K562 (cell line): ENCODE measurements at regions not wholly inside any gene's neighbourhood (a gene's known extent, or its start where the extent isn't known, plus 50 kb on each side); places are given as distances from the start of the nearest gene placed in this dataset.

Experiments used
- ATAC-seq: fragments of 200-7000 bp; cut with Tn5 transposase; 3 replicates; pipeline ENCODE4 v1.9.1; 2020; ENCODE audit warnings: moderate library complexity
- BruUV-seq: library from RNA; stranded (reverse); fragments of 400-500 nt; replicated peaks from 2 replicates; lab custom pipeline; 2021; lab: Mats Ljungman, UMichigan
- CTCF ChIA-PET: fragments of 300-600 bp; formaldehyde crosslinking; extraction: SDS; loops from one replicate; lab custom pipeline; 2021; ENCODE audit warnings: low intra/inter-chr PET ratio; lab: Yijun Ruan, JAX
- POLR2A ChIA-PET: fragments of 300-600, 350-650 bp; sonication (Branson Sonifier 250); formaldehyde crosslinking; extraction: SDS; loops from one replicate; lab custom pipeline; 2021; ENCODE audit warnings: antibody characterized with exemption, inconsistent platforms; lab: Yijun Ruan, JAX
- DNase-seq, 4 experiments: peaks; one replicate each; pipeline versions ENCODE4 v3.0.0 to v3.0.0-alpha.2; 2011 to 2018; ENCODE audit warnings: low spot score in 3 of 4, mixed read lengths in 3 of 4; ENCODE audit errors: extremely low read depth in 1 of 4
- FAIRE-seq: peaks from 2 replicates; lab custom pipeline; 2011; peaks lifted over from hg19 to GRCh38; lab: Jason Lieb, UNC
- H2AFZ ChIP-seq: 2 replicates; pipeline ENCODE4 v1.6.0; 2011; ENCODE audit warnings: low read depth, low read length, control low read depth, inconsistent platforms
- H3K27ac ChIP-seq: fragments of 200-600 bp; 3 replicates; pipeline ENCODE4 v1.8.0; 2011; ENCODE audit warnings: low read depth, mild to moderate bottlenecking, control low read depth, inconsistent platforms, low read length, moderate library complexity, mixed read lengths; ENCODE audit errors: extremely low read depth
- H3K27me3 ChIP-seq, 2 experiments: fragments of 300-600 bp in 1 of 2; 2 replicates in 1 of 2; 3 replicates in 1 of 2; pipeline versions ENCODE4 v1.6.0 to v1.8.0; 2011; ENCODE audit warnings: inconsistent platforms in 2 of 2, low read length in 2 of 2, mild to moderate bottlenecking in 1 of 2, mixed read lengths in 1 of 2, moderate library complexity in 1 of 2; ENCODE audit not compliant: control insufficient read depth in 2 of 2, insufficient read depth in 2 of 2
- H3K36me3 ChIP-seq: fragments of 300-600 bp; 3 replicates; pipeline ENCODE4 v1.8.0; 2011; ENCODE audit warnings: mild to moderate bottlenecking, low read length, inconsistent platforms; ENCODE audit not compliant: control insufficient read depth, insufficient read depth
- H3K4me1 ChIP-seq, 2 experiments: fragments of 200-600 bp in 1 of 2; replicated peaks in 1 of 2; 2 replicates in 1 of 2; 3 replicates in 1 of 2; pipeline versions ENCODE4 v1.5.1 to v1.8.0; 2011; ENCODE audit warnings: inconsistent platforms in 2 of 2, low read length in 2 of 2, mild to moderate bottlenecking in 1 of 2, mixed read lengths in 1 of 2, moderate library complexity in 1 of 2; ENCODE audit not compliant: control insufficient read depth in 2 of 2, insufficient read depth in 2 of 2
- H3K4me2 ChIP-seq: 2 replicates; pipeline ENCODE4 v1.6.1; 2011; ENCODE audit warnings: low read length, control low read depth, inconsistent platforms, mixed read lengths; ENCODE audit not compliant: insufficient read depth
- H3K4me3 ChIP-seq: fragments of 200-600 bp; sonication (generic), shearing (Covaris generic); 2 replicates; pipeline ENCODE4 v1.5.1; 2016; ENCODE audit warnings: control low read depth, inconsistent platforms
- H3K79me2 ChIP-seq: fragments of 200-600 bp; 3 replicates; pipeline ENCODE4 v1.8.0; 2011; ENCODE audit warnings: low read length, inconsistent platforms; ENCODE audit not compliant: control insufficient read depth, insufficient read depth
- H3K9ac ChIP-seq, 2 experiments: 2 replicates each; pipeline versions ENCODE4 v1.6.0 to v1.6.1; 2011; ENCODE audit warnings: low read depth in 2 of 2, low read length in 2 of 2, control low read depth in 1 of 2, inconsistent platforms in 1 of 2, mild to moderate bottlenecking in 1 of 2, mixed read lengths in 1 of 2; ENCODE audit not compliant: insufficient read depth in 1 of 2
- H3K9me1 ChIP-seq: one replicate; pipeline ENCODE4 v1.6.0; 2011; ENCODE audit warnings: inconsistent platforms, mild to moderate bottlenecking, low read length, moderate library complexity; ENCODE audit not compliant: control insufficient read depth, insufficient read depth
- H3K9me3 ChIP-seq: replicated peaks from 2 replicates; pipeline ENCODE4 v1.5.1; 2011; ENCODE audit warnings: low read depth, low read length, inconsistent platforms; ENCODE audit not compliant: control insufficient read depth, insufficient read depth
- H4K20me1 ChIP-seq: replicated peaks from 2 replicates; pipeline ENCODE4 v1.6.1; 2011; ENCODE audit warnings: low read length, inconsistent platforms, mixed read lengths; ENCODE audit not compliant: control insufficient read depth, insufficient read depth
- RAD21 ChIP-seq, 2 experiments: fragments of 250-450 bp in 1 of 2; fragments of 450-650 bp in 1 of 2; sonication (Bioruptor Pico) in 1 of 2; formaldehyde crosslinking in 1 of 2; IDR thresholded peaks in 1 of 2; conservative IDR thresholded peaks in 1 of 2; 2 replicates each; pipeline versions ENCODE4 v1.4.0 to v1.8.0; 2020 to 2022; ENCODE audit warnings: mild to moderate bottlenecking in 2 of 2, moderate library complexity in 1 of 2
- TEAD2 ChIP-seq: fragments of 450-650 bp; IDR thresholded peaks from 2 replicates; pipeline ENCODE4 v1.6.1; 2016; ENCODE audit warnings: missing genetic modification characterization, control low read depth, missing compliant biosample characterization
- in situ Hi-C: fragments of 300-500 bp; cut with MboI; formaldehyde crosslinking; loops from 4 replicates; pipeline ENCODE4 v1.15.0; 2018; ENCODE audit warnings: inconsistent platforms, mixed read lengths
- intact Hi-C: fragments of 100-400 bp; cut with micrococcal nuclease; formaldehyde crosslinking; loops from 2 replicates; pipeline ENCODE4 v1.14.2; 2022
- TF ChIP-seq, protein P1 (sequence below), 3 experiments: IDR thresholded peaks in 2 of 3; conservative IDR thresholded peaks in 1 of 3; 2 replicates each; pipeline ENCODE4 v1.5.1; 2011 to 2012; ENCODE audit warnings: low read length in 3 of 3, mild to moderate bottlenecking in 3 of 3, control low read depth in 2 of 3, improper control_type of control experiment in 1 of 3, inconsistent platforms in 1 of 3, low read depth in 1 of 3, mixed read lengths in 1 of 3, moderate library complexity in 1 of 3; ENCODE audit not compliant: insufficient read depth in 2 of 3

DNA sequence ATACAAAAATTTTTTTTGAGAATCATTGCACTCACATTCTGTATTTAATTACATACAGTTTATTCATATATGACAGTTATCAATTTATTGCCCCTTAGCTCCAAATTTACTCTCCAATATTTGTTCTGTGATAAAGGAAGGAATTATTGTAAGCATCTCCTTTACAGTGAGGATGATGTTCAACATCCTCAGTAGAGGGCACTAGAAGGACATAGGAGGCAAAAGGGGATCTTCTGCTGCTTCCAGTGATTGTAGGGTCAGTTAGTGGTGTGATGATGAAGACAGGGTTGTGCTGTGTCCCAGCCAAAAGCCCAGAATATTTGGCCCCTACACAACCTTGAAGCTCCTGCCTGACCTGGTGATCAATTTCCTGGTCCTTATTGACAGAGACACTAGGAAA is 89.9 kb upstream of the DCBLD2 start:
- no peak for ATAC-seq
- POLR2A ChIA-PET: interaction anchor here (0.6 kb wide), 1 partner anchor 175 kb away, joined by 3 read pairs; no protein-coding TSS in a partner anchor
- in situ Hi-C loops: loop anchor here (5.0 kb wide), 1 partner anchor 179 kb away; no protein-coding TSS in a partner anchor

More for the DNA sequence above, 89.9 kb upstream of the DCBLD2 start:
- Histone ChIP-seq H3K79me2 (no peaks in the 10 kb centered on the region), H3K27ac (no peak overlapping the region), H3K9ac (no peak overlapping the region), H4K20me1 (no peaks in the 10 kb centered on the region), H3K9me3 (no peaks in the 10 kb centered on the region), H3K4me2 (no peak overlapping the region), H3K27me3 (no peaks in the 10 kb centered on the region), H2AFZ (no peak overlapping the region), H3K4me3 (no peak overlapping the region), H3K36me3 (no peaks in the 10 kb centered on the region), H3K9me1 (no peaks in the 10 kb centered on the region), H3K4me1 (no peaks in the 10 kb centered on the region; a peak in 1 of 5 replicates)
- intact Hi-C loops: loop anchor here (10.0 kb wide), 1 partner anchor 957 kb away; the partner anchor contains the start of gene GABRR3
- no TSS peak for BruUV-seq
- TF ChIP-seq TEAD2 (tag): no peak
- peak in 1 of 2 experiments; percentile 24; a peak in 1 of 4 replicates for TF ChIP-seq RAD21 (CRISPR knock-in tag; conservative IDR thresholded peaks at IDR 0.05 in 1 of 2, IDR thresholded peaks at IDR 0.05 in 1 of 2)
- TF ChIP-seq, protein P1, sequence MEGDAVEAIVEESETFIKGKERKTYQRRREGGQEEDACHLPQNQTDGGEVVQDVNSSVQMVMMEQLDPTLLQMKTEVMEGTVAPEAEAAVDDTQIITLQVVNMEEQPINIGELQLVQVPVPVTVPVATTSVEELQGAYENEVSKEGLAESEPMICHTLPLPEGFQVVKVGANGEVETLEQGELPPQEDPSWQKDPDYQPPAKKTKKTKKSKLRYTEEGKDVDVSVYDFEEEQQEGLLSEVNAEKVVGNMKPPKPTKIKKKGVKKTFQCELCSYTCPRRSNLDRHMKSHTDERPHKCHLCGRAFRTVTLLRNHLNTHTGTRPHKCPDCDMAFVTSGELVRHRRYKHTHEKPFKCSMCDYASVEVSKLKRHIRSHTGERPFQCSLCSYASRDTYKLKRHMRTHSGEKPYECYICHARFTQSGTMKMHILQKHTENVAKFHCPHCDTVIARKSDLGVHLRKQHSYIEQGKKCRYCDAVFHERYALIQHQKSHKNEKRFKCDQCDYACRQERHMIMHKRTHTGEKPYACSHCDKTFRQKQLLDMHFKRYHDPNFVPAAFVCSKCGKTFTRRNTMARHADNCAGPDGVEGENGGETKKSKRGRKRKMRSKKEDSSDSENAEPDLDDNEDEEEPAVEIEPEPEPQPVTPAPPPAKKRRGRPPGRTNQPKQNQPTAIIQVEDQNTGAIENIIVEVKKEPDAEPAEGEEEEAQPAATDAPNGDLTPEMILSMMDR (IDR thresholded peaks at IDR 0.05 in 2 of 3, conservative IDR thresholded peaks at IDR 0.05 in 1 of 3; ENCODE audit: insufficient read depth in 2 of 3, low read depth in 1 of 3, low read length in 3 of 3): peak in 2 of 3 experiments; percentile 3 to 20; a peak in 1 of 6 replicates
- CTCF ChIA-PET: no interaction called here
- DNase-seq: no peak
- no peak for FAIRE-seq
